Liver (tissue), 8 donors: ENCODE measurements at regions not wholly inside any gene's neighbourhood (a gene's known extent, or its start where the extent isn't known, plus 50 kb on each side); places are given as distances from the start of the nearest gene placed in this dataset.

Experiments used
- DNase-seq: peaks from one replicate; pipeline ENCODE4 v3.0.0-alpha.2; 2017; ENCODE audit warnings: low spot score
- H3K27ac ChIP-seq, 2 donors: one replicate each; pipeline ENCODE4 v1.7.0; 2013; ENCODE audit warnings: inconsistent platforms in 2 of 2, low read length in 2 of 2, control low read depth in 1 of 2, low read depth in 1 of 2, mild to moderate bottlenecking in 1 of 2
- H3K27me3 ChIP-seq, 4 donors: one replicate each; pipeline versions ENCODE4 v1.6.1 to v1.7.0; 2013; ENCODE audit warnings: low read length in 3 of 4, inconsistent platforms in 1 of 4, mild to moderate bottlenecking in 1 of 4, moderate library complexity in 1 of 4; ENCODE audit not compliant: control insufficient read depth in 4 of 4, insufficient read depth in 4 of 4
- H3K36me3 ChIP-seq, 4 donors: one replicate each; pipeline versions ENCODE4 v1.6.1 to v1.7.0; 2013; ENCODE audit warnings: low read length in 3 of 4, mild to moderate bottlenecking in 3 of 4, low read depth in 1 of 4, moderate library complexity in 1 of 4; ENCODE audit not compliant: control insufficient read depth in 4 of 4, insufficient read depth in 3 of 4
- H3K4me1 ChIP-seq, 4 donors: one replicate each; pipeline versions ENCODE4 v1.6.1 to v1.7.0; 2013; ENCODE audit warnings: low read length in 3 of 4, mild to moderate bottlenecking in 3 of 4, moderate library complexity in 1 of 4; ENCODE audit not compliant: control insufficient read depth in 4 of 4, insufficient read depth in 4 of 4
- H3K4me3 ChIP-seq, 3 donors: one replicate each; pipeline versions ENCODE4 v1.6.1 to v1.7.0; 2013; ENCODE audit warnings: low read length in 3 of 3, control low read depth in 1 of 3, low read depth in 1 of 3, mild to moderate bottlenecking in 1 of 3
- H3K9ac ChIP-seq, 2 donors: one replicate each; pipeline ENCODE4 v1.7.0; 2013; ENCODE audit warnings: low read length in 2 of 2, mild to moderate bottlenecking in 2 of 2, moderate library complexity in 2 of 2, control low read depth in 1 of 2, low read depth in 1 of 2
- H3K9me3 ChIP-seq, 4 donors: one replicate each; pipeline versions ENCODE4 v1.6.1 to v1.7.0; 2013; ENCODE audit warnings: low read length in 3 of 4; ENCODE audit not compliant: control insufficient read depth in 4 of 4
- ATF3 ChIP-seq: IDR thresholded peaks from 2 replicates; pipeline ENCODE4 v1.6.1; 2016; ENCODE audit warnings: antibody characterized with exemption
- CTCF ChIP-seq: fragments of 150-350 bp; IDR thresholded peaks from 2 replicates; pipeline ENCODE4 v1.5.1; 2017; ENCODE audit warnings: improper control_type of control experiment, low read depth, low read length; ENCODE audit not compliant: missing input control
- EGR1 ChIP-seq, 2 donors: IDR thresholded peaks; 2 replicates each; pipeline ENCODE4 v1.6.1; 2016 to 2018; ENCODE audit warnings: antibody characterized with exemption in 2 of 2, low read depth in 2 of 2
- FOXA1 ChIP-seq: IDR thresholded peaks from 2 replicates; pipeline ENCODE4 v1.6.1; 2016; ENCODE audit warnings: antibody characterized with exemption
- FOXA2 ChIP-seq: IDR thresholded peaks from 2 replicates; pipeline ENCODE4 v1.6.1; 2016; ENCODE audit warnings: antibody characterized with exemption
- GABPA ChIP-seq, 2 donors: IDR thresholded peaks in 1 of 2; conservative IDR thresholded peaks in 1 of 2; 2 replicates each; pipeline ENCODE4 v1.6.1; 2016; ENCODE audit warnings: antibody characterized with exemption in 2 of 2, mild to moderate bottlenecking in 1 of 2, moderate library complexity in 1 of 2
- HNF4A ChIP-seq, 2 donors: conservative IDR thresholded peaks; 2 replicates each; pipeline ENCODE4 v1.6.1; 2016; ENCODE audit warnings: antibody characterized with exemption in 2 of 2, mild to moderate bottlenecking in 2 of 2
- HNF4G ChIP-seq: IDR thresholded peaks from 2 replicates; pipeline ENCODE4 v1.6.1; 2016; ENCODE audit warnings: antibody characterized with exemption
- JUND ChIP-seq, 2 donors: IDR thresholded peaks; 2 replicates each; pipeline ENCODE4 v1.6.1; 2016; ENCODE audit warnings: antibody characterized with exemption in 2 of 2
- MAX ChIP-seq: IDR thresholded peaks from 2 replicates; pipeline ENCODE4 v1.6.1; 2016; ENCODE audit warnings: antibody characterized with exemption
- NR2F2 ChIP-seq: IDR thresholded peaks from 2 replicates; pipeline ENCODE4 v1.6.1; 2016; ENCODE audit warnings: antibody characterized with exemption
- RAD21 ChIP-seq, 2 donors: IDR thresholded peaks; 2 replicates each; pipeline ENCODE4 v1.6.1; 2016; ENCODE audit warnings: antibody characterized with exemption in 2 of 2, mild to moderate bottlenecking in 2 of 2
- REST ChIP-seq: IDR thresholded peaks from 2 replicates; pipeline ENCODE4 v1.6.1; 2016; ENCODE audit warnings: antibody characterized with exemption, mild to moderate bottlenecking
- RXRA ChIP-seq, 2 donors: IDR thresholded peaks; 2 replicates each; pipeline ENCODE4 v1.6.1; 2017 to 2018; ENCODE audit warnings: antibody characterized with exemption in 2 of 2, mild to moderate bottlenecking in 1 of 2
- SP1 ChIP-seq: IDR thresholded peaks from 2 replicates; pipeline ENCODE4 v1.6.1; 2018; ENCODE audit warnings: antibody characterized with exemption, mild to moderate bottlenecking
- TAF1 ChIP-seq: conservative IDR thresholded peaks from 2 replicates; pipeline ENCODE4 v1.6.1; 2016; ENCODE audit warnings: antibody characterized with exemption, mild to moderate bottlenecking
- YY1 ChIP-seq: IDR thresholded peaks from 2 replicates; pipeline ENCODE4 v1.6.1; 2016; ENCODE audit warnings: antibody characterized with exemption, mild to moderate bottlenecking
- ZBTB33 ChIP-seq: IDR thresholded peaks from 2 replicates; pipeline ENCODE4 v1.6.1; 2016; ENCODE audit warnings: antibody characterized with exemption
- WGBS: extraction: QIAGEN DNeasy Blood & Tissue Kit; methylation state at CpG from one replicate; pipeline ENCODE4 v1.1.7; 2013; 5-methylcytosine and 5-hydroxymethylcytosine counted together
- donor health status: healthy.
- donor health status: healthy.
- donor health status: healthy.
- donor health status: healthy.
- donor health status: healthy.

GRCh38 chr2:200119236-200119635 lies 163.9 kb downstream of the MAIP1 start:
- WGBS = 89% methylated on average over 2 of the region's 2 CpGs
- H3K9me3 ChIP-seq = no peaks in the 10 kb centered on the region
- H3K4me1 ChIP-seq = peaks cover 0 to under 1% (median 0%) of the 10 kb centered on the region in 4 donors
- H3K36me3 ChIP-seq = no peaks in the 10 kb centered on the region
- H3K27ac ChIP-seq = no peak overlapping the region
- no peak overlapping the region for H3K4me3 ChIP-seq
- no peaks in the 10 kb centered on the region for H3K27me3 ChIP-seq
- no peak overlapping the region for H3K9ac ChIP-seq
- no peak for DNase-seq
- TF ChIP-seq HNF4G = no peak
- no peak for TF ChIP-seq SP1
- TF ChIP-seq CTCF = no peak
- TF ChIP-seq TAF1 = no peak
- TF ChIP-seq JUND (IDR thresholded peaks at IDR 0.05) = no peak
- no peak for TF ChIP-seq REST
- TF ChIP-seq FOXA2 = no peak
- no peak for TF ChIP-seq EGR1 (IDR thresholded peaks at IDR 0.05; ENCODE audit: low read depth in 2 of 2)
- no peak for TF ChIP-seq YY1
- TF ChIP-seq RXRA (IDR thresholded peaks at IDR 0.05) = no peak
- TF ChIP-seq NR2F2 = no peak
- TF ChIP-seq ATF3 = no peak
- TF ChIP-seq GABPA (IDR thresholded peaks at IDR 0.05 in 1 of 2, conservative IDR thresholded peaks at IDR 0.05 in 1 of 2) = no peak

GRCh38 chr2:200121931-200122330 lies 166.5 kb downstream of the MAIP1 start:
- Histone ChIP-seq H3K9ac (no peak overlapping the region), H3K9me3 (no peaks in the 10 kb centered on the region), H3K27me3 (no peaks in the 10 kb centered on the region), H3K36me3 (no peaks in the 10 kb centered on the region), H3K4me3 (no peak overlapping the region), H3K27ac (no peak overlapping the region), H3K4me1 (peaks cover 8 to 16% (median 12%) of the 10 kb centered on the region in 4 donors)
- no peak for DNase-seq
- TF ChIP-seq HNF4A (conservative IDR thresholded peaks at IDR 0.05) (no peak), SP1 (no peak), TAF1 (no peak), EGR1 (IDR thresholded peaks at IDR 0.05; ENCODE audit: low read depth in 2 of 2) (no peak), FOXA1 (no peak), ATF3 (no peak), NR2F2 (no peak), CTCF (no peak), RXRA (IDR thresholded peaks at IDR 0.05) (no peak), FOXA2 (no peak), ZBTB33 (no peak), GABPA (IDR thresholded peaks at IDR 0.05 in 1 of 2, conservative IDR thresholded peaks at IDR 0.05 in 1 of 2) (no peak), JUND (IDR thresholded peaks at IDR 0.05) (no peak), RAD21 (IDR thresholded peaks at IDR 0.05) (no peak), MAX (no peak), YY1 (no peak), HNF4G (no peak)
